Neural crest cell (in vitro differentiated cells): ENCODE measurements at regions not wholly inside any gene's neighbourhood (a gene's known extent, or its start where the extent isn't known, plus 50 kb on each side); places are given as distances from the start of the nearest gene placed in this dataset.
A peak's percentile ranks its signal among the peaks of the same experiment; 100 is the strongest.

Source experiments
- DNase-seq: peaks from one replicate; pipeline ENCODE4 v3.0.0; 2021; ENCODE audit warnings: low read depth, mixed read lengths, low spot score
- H3K27ac Mint-ChIP-seq: one replicate; pipeline ENCODE4 v1.8.0; 2021; ENCODE audit warnings: mild to moderate bottlenecking, mixed read lengths; ENCODE audit not compliant: unreplicated experiment
- H3K27me3 Mint-ChIP-seq: 2 replicates; pipeline ENCODE4 v1.8.0; 2021; ENCODE audit warnings: low read depth, mild to moderate bottlenecking, mixed read lengths
- H3K36me3 Mint-ChIP-seq: 2 replicates; pipeline ENCODE4 v1.8.0; 2021; ENCODE audit warnings: low read depth, mild to moderate bottlenecking, mixed read lengths
- H3K4me1 Mint-ChIP-seq: 2 replicates; pipeline ENCODE4 v1.8.0; 2021; ENCODE audit warnings: mixed read lengths
- H3K4me3 Mint-ChIP-seq: one replicate; pipeline ENCODE4 v1.8.0; 2021; ENCODE audit warnings: mild to moderate bottlenecking, mixed read lengths
- H3K9me3 Mint-ChIP-seq: 2 replicates; pipeline ENCODE4 v1.8.0; 2021; ENCODE audit warnings: mixed read lengths
- TF ChIP-seq, protein P1 (sequence below): fragments of 200-600 bp; sonication (generic); conservative IDR thresholded peaks from 2 replicates; pipeline ENCODE4 v1.5.0; 2021; ENCODE audit warnings: antibody characterized with exemption, mild to moderate bottlenecking

DNA sequence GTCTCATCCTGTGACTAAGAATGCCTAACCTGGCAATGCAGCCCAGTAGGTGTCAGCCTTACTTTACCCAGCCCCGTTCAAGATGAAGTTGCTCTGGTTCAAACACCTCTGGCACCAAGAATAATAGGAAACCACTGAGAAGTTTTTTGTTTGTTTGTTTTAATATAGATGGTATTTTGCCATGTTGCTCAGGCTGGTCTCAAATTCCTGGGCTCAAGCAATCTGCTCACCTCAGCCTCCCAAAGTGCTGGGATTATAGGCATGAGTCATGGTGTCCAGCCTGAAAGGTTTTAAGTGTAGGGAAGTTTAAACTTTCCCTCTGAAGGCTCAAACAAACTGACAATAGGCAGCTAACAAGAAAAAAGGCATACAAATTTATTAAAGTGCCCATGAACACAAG, 51.2 kb upstream of the ABCC4 start:
- Mint-ChIP-seq H3K27ac (no peak overlapping the region), H3K4me1 (peaks cover 52% of the 10 kb centered on the region), H3K27me3 (no peaks in the 10 kb centered on the region), H3K36me3 (peaks cover 9% of the 10 kb centered on the region), H3K9me3 (peaks cover 5% of the 10 kb centered on the region), H3K4me3 (peak overlapping the region; percentile 59)
- TF ChIP-seq, protein P1, sequence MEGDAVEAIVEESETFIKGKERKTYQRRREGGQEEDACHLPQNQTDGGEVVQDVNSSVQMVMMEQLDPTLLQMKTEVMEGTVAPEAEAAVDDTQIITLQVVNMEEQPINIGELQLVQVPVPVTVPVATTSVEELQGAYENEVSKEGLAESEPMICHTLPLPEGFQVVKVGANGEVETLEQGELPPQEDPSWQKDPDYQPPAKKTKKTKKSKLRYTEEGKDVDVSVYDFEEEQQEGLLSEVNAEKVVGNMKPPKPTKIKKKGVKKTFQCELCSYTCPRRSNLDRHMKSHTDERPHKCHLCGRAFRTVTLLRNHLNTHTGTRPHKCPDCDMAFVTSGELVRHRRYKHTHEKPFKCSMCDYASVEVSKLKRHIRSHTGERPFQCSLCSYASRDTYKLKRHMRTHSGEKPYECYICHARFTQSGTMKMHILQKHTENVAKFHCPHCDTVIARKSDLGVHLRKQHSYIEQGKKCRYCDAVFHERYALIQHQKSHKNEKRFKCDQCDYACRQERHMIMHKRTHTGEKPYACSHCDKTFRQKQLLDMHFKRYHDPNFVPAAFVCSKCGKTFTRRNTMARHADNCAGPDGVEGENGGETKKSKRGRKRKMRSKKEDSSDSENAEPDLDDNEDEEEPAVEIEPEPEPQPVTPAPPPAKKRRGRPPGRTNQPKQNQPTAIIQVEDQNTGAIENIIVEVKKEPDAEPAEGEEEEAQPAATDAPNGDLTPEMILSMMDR = no peak
- DNase-seq = no peak

DNA sequence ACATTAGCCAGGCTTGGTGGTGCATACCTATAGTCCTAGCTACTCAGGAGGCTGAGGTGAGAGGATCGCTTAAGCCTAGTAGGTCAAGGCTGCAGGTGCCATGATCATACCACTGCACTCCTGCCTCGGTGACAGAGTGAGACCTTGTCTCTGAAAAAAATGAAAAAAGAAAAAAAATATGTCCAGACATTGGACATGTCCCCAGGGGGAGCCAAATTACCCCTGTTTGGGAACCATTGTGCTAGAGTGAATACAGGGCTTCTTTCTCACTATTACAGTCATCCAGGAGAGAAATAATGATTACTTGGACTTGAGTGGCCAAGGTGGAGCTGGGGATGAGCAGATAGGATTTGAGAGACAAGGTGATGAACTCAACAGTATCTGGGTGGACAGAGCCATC, 52.9 kb upstream of the ABCC4 start:
- peaks cover 5% of the 10 kb centered on the region for H3K9me3 Mint-ChIP-seq
- H3K4me1 Mint-ChIP-seq = peaks cover 65% of the 10 kb centered on the region
- H3K27ac Mint-ChIP-seq = peak overlapping the region; percentile 24
- no peak overlapping the region for H3K4me3 Mint-ChIP-seq
- no peaks in the 10 kb centered on the region for H3K27me3 Mint-ChIP-seq
- TF ChIP-seq, protein P1 = no peak
- no peak for DNase-seq
- peaks cover 9% of the 10 kb centered on the region for H3K36me3 Mint-ChIP-seq

DNA sequence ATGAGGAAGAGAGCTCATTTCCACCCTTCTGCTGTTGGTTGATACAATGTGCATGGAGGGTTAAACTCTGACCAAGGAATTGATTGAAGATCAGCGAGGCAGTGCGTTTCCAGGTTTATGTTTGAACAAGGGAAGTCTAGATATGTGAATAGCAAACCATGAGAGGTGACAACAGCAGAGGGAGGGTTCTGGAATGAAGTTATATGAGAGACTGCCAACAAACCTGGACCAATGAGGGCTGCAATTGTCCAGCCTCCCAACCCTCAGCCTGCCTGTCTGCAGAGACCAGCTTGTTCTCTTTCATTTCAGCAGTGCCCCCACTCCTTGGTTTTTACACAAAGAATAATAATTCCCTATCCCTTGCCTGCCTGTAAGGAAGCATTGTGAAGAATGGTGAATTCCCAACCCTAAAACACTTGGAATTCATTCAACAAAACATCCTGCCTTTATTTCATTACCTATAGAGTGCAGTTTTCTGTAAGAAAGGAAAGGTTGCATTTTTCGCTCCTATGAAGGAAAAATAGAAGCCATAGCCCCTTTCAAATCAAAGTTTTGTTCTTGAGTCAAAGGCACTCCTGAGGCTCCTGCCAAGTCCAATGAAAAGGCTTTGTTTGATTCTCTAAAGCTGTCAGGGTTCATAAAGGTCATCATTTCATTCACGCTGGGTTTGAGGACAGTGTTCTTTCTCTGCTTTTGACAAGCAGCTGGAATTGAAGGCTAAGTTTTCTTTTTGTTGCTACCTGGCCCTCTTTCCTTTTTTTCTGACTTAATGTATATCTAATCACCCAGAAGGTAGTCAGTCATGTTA, 53.6 kb upstream of the ABCC4 start:
- peaks cover 9% of the 10 kb centered on the region for H3K36me3 Mint-ChIP-seq

DNA sequence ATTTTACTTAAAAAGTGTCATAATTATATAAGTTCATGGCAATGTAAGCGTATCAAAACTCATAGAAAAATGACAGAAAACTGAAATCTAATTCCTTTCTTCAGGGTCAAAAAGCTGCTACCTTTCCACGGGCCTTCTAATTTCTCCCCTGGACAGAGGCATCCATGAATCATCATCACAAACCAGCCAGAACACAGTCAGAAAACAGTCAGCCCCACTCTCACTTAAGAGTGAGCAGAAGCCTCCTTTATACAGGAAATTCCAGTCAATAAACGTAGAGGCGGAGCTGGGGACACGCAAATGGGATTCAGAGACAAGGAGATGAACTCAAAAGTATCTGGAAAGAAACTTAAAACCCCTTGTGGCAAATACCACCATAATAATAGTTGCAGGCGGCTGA, 54.2 kb upstream of the ABCC4 start:
- peaks cover 5% of the 10 kb centered on the region for H3K9me3 Mint-ChIP-seq
- H3K36me3 Mint-ChIP-seq = peaks cover 9% of the 10 kb centered on the region
- TF ChIP-seq, protein P1 = no peak
- H3K27me3 Mint-ChIP-seq = no peaks in the 10 kb centered on the region
- no peak for DNase-seq
- H3K4me1 Mint-ChIP-seq = peaks cover 75% of the 10 kb centered on the region
- peak overlapping the region; percentile 20 for H3K4me3 Mint-ChIP-seq
- peak overlapping the region; percentile 39 for H3K27ac Mint-ChIP-seq

More for the DNA sequence above, 53.6 kb upstream of the ABCC4 start:
- Mint-ChIP-seq H3K27me3 (no peaks in the 10 kb centered on the region), H3K9me3 (peaks cover 5% of the 10 kb centered on the region), H3K4me1 (peaks cover 70% of the 10 kb centered on the region), H3K27ac (peak overlapping the region; percentile 39), H3K4me3 (no peak overlapping the region)
- TF ChIP-seq, protein P1 = no peak
- no peak for DNase-seq

DNA sequence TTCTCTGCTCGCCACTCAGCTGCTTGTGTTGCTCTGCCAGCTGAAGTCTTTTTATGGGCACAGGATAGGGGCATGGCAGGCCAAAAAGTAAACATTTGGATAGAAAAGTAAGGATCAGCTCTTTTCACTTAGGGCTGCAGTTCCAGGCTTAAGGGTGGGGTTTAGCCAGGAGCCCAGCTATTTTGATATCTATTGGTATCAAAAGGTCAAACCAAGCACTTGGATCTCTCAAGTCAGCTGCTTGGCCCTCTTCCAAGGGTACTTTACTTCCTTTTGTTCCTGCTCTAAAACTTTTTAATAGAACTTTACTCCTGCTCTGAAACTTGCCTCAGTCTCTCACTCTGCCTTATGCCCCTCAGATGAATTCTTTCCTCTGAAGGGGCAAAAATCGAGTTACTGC, 55.7 kb upstream of the ABCC4 start:
- Mint-ChIP-seq H3K27ac (no peak overlapping the region), H3K4me1 (peaks cover 72% of the 10 kb centered on the region), H3K4me3 (no peak overlapping the region), H3K36me3 (peaks cover 4% of the 10 kb centered on the region), H3K9me3 (peaks cover 5% of the 10 kb centered on the region), H3K27me3 (no peaks in the 10 kb centered on the region)
- DNase-seq = no peak
- TF ChIP-seq, protein P1 = no peak
